LNCaP clone FGC (cell line): ENCODE measurements at regions not wholly inside any gene's neighbourhood (a gene's known extent, or its start where the extent isn't known, plus 50 kb on each side); places are given as distances from the start of the nearest gene placed in this dataset.

Experiments used
- DNase-seq: peaks from one replicate; pipeline ENCODE4 v3.0.0-alpha.2; 2011; ENCODE audit warnings: low read depth
- H3K4me3 ChIP-seq: 2 replicates; pipeline ENCODE4 v1.5.1; 2011; ENCODE audit warnings: mild to moderate bottlenecking, low read depth, low read length, control low read depth
- CTCF ChIP-seq: IDR thresholded peaks from 2 replicates; pipeline ENCODE4 v1.5.1; 2012; ENCODE audit warnings: mild to moderate bottlenecking; ENCODE audit not compliant: control insufficient read depth, insufficient read depth; ENCODE audit errors: extremely low read depth

- no peak overlapping the region for H3K4me3 ChIP-seq
- no peak for TF ChIP-seq CTCF
- DNase-seq, result no peak
Measured at GRCh38 chr4:56222514-56222913, 164.8 kb downstream of the AASDH start.

- no peak for DNase-seq
- no peak for TF ChIP-seq CTCF
- H3K4me3 ChIP-seq, result no peak overlapping the region
Measured at GRCh38 chr4:56220261-56220660, 167.0 kb downstream of the AASDH start.

- no peak for DNase-seq
- H3K4me3 ChIP-seq, result no peak overlapping the region
- TF ChIP-seq CTCF, result no peak
Measured at GRCh38 chr4:56219447-56219846, 167.8 kb downstream of the AASDH start.

- no peak for TF ChIP-seq CTCF
- H3K4me3 ChIP-seq, result no peak overlapping the region
Measured at GRCh38 chr4:56218230-56218895, 168.9 kb downstream of the AASDH start.

GRCh38 chr4:56217343-56217890 lies 169.9 kb downstream of the AASDH start:
- no peak for DNase-seq
- no peak for TF ChIP-seq CTCF
- H3K4me3 ChIP-seq, result no peak overlapping the region

More at GRCh38 chr4:56218230-56218895, 168.9 kb downstream of the AASDH start:
- no peak for DNase-seq

- DNase-seq, result no peak
- TF ChIP-seq CTCF, result no peak
- H3K4me3 ChIP-seq, result no peak overlapping the region
Measured at GRCh38 chr4:56215901-56216300, 171.4 kb downstream of the AASDH start.
